Hepatocyte (in vitro differentiated cells): ENCODE measurements at regions not wholly inside any gene's neighbourhood (a gene's known extent, or its start where the extent isn't known, plus 50 kb on each side); places are given as distances from the start of the nearest gene placed in this dataset.

ENCODE experiments used
- CTCF ChIP-seq: fragments of 200-600 bp; sonication (generic); IDR thresholded peaks from 2 replicates; pipeline ENCODE4 v1.5.1; 2016; ENCODE audit warnings: antibody characterized with exemption, mild to moderate bottlenecking; ENCODE audit not compliant: poor library complexity
- EZH2phosphoT487 ChIP-seq: fragments of 200-600 bp; sonication (generic); IDR thresholded peaks from one replicate; pipeline ENCODE4 v1.6.1; 2018; ENCODE audit warnings: antibody characterized with exemption, mild to moderate bottlenecking, low read depth, moderate library complexity; ENCODE audit not compliant: unreplicated experiment, severe bottlenecking

- TF ChIP-seq CTCF = no peak
- no peak for TF ChIP-seq EZH2phosphoT487
These were observed 448.6 kb upstream of the TECRL start for GRCh38 chr4:64857815-64858214.
